ENCODE measurements at regions not wholly inside any gene's neighbourhood (a gene's known extent, or its start where the extent isn't known, plus 50 kb on each side); places are given as distances from the start of the nearest gene placed in this dataset.

- no peak overlapping the region for H2BK20ac ChIP-seq (ENCODE audit: low read depth, low read length, poor library complexity, severe bottlenecking)
- Mint-ChIP-seq H3K4me1 (no peaks in the 10 kb centered on the region), H3K36me3 (ENCODE audit: insufficient read depth in 1 of 3, low read depth in 3 of 3) (peaks cover 3 to 17% (median 9%) of the 10 kb centered on the region in 3 experiments; a peak in 5 of 7 replicates), H3K9me3 (peaks cover 70 to 73% of the 10 kb centered on the region in 2 experiments), H3K27me3 (ENCODE audit: low read depth) (peaks cover 7% of the 10 kb centered on the region), H3K27ac (no peak overlapping the region), H3K4me3 (no peak overlapping the region)
- no peak overlapping the region for H3K56ac ChIP-seq (ENCODE audit: insufficient read length, low read depth, low read length)
- H3K4me2 ChIP-seq (ENCODE audit: insufficient read depth, insufficient read length, low read length) = no peak overlapping the region
- peaks cover 54% of the 10 kb centered on the region for H3K9me3 ChIP-seq (ENCODE audit: control insufficient read depth, low read depth, low read length)
- no CpG with 5 or more reads among the region's 4 CpGs for WGBS (ENCODE audit: extremely low coverage, insufficient read length, low lambda C conversion rate)
- H4K5ac ChIP-seq (ENCODE audit: insufficient read length, low read depth, low read length) = no peak overlapping the region
- H3K79me1 ChIP-seq (ENCODE audit: insufficient read depth, low read depth, low read length, poor library complexity, severe bottlenecking) = no peaks in the 10 kb centered on the region
- H3K18ac ChIP-seq (ENCODE audit: insufficient read length, low read depth, low read length) = no peak overlapping the region
- no peak overlapping the region for H2BK15ac ChIP-seq (ENCODE audit: low read depth, low read length)
- H3K27ac ChIP-seq (ENCODE audit: insufficient read length, low read depth, low read length) = no peak overlapping the region
- no peaks in the 10 kb centered on the region for H3K23me2 ChIP-seq (ENCODE audit: insufficient read length, low read depth, low read length, poor library complexity, severe bottlenecking)
- no peak overlapping the region for H2BK12ac ChIP-seq (ENCODE audit: insufficient read length, low read depth, low read length)
- TF ChIP-seq CTCF (conservative IDR thresholded peaks at IDR 0.05) = no peak
- H3K4me1 ChIP-seq (ENCODE audit: insufficient read depth, low read length) = no peaks in the 10 kb centered on the region
- no peak overlapping the region for H2AK5ac ChIP-seq (ENCODE audit: insufficient read length, low read length)
- no peak overlapping the region for H2BK5ac ChIP-seq (ENCODE audit: insufficient read length, low read length)
- H3K79me2 ChIP-seq (ENCODE audit: insufficient read depth, low read length) = no peaks in the 10 kb centered on the region
- no peak overlapping the region for H3K14ac ChIP-seq (ENCODE audit: insufficient read depth, low read length)
- no peak overlapping the region for H2AFZ ChIP-seq (ENCODE audit: low read length)
- DNase-seq = no peak
- no peak overlapping the region for H4K8ac ChIP-seq (replicated peaks; ENCODE audit: insufficient read length, low read depth, low read length)
- H3K23ac ChIP-seq (ENCODE audit: insufficient read length, low read depth, low read length) = no peak overlapping the region
- no peak overlapping the region for H3K4ac ChIP-seq (ENCODE audit: low read depth, low read length)
- H4K91ac ChIP-seq (ENCODE audit: insufficient read length, low read depth, low read length) = no peak overlapping the region
- no peaks in the 10 kb centered on the region for H3K27me3 ChIP-seq (ENCODE audit: insufficient read depth, low read length)
- no peak overlapping the region for H2BK120ac ChIP-seq (ENCODE audit: low read depth, low read length, poor library complexity, severe bottlenecking)
- no peaks in the 10 kb centered on the region for H4K20me1 ChIP-seq (ENCODE audit: control insufficient read depth, insufficient read depth, insufficient read length)
- H3T11ph ChIP-seq (ENCODE audit: low read length) = no peak overlapping the region
- H3K9ac ChIP-seq (ENCODE audit: extremely low read depth, insufficient read length, low read length) = no peak overlapping the region
Measured at GRCh38 chr16:35532576-35532975, 2073.2 kb downstream of the TP53TG3F start.

Measured in H9 (cell line).